GM19351 (cell line): ENCODE measurements at regions not wholly inside any gene's neighbourhood (a gene's known extent, or its start where the extent isn't known, plus 50 kb on each side); places are given as distances from the start of the nearest gene placed in this dataset.
"Not testable (repeated sequence)": the region's sequence is repeated elsewhere in the genome, so short reads cannot be mapped to it uniquely, and the experiment has no call there.

Experiments used
- ATAC-seq: cut with Tn5 transposase; IDR thresholded peaks from one replicate; pipeline ENCODE4 v1.9.1; 2021; ENCODE audit warnings: mild to moderate bottlenecking, moderate library complexity; ENCODE audit not compliant: unreplicated experiment

DNA sequence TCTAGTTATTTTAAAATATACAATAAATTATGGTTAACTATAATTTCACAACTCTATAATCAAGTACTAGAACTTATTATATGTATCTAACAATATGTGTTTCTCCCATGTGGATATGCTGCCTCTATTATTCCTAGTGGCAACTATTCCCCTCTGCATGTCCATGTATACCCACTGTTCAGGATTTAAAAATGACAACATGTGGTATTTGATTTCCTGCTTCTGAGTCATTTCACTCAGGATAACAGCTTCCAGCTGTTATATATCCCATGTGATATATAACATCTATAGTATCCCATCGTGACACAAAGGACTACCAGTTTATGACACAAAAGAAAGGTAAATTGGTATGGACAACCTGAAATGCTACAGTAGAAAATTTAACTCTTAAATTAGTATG is 167.4 kb upstream of the TACR3 start:
- no peak for ATAC-seq

- no peak for ATAC-seq
Observed at GRCh38 chr4:103885152-103885551, 165.4 kb upstream of the TACR3 start.

DNA sequence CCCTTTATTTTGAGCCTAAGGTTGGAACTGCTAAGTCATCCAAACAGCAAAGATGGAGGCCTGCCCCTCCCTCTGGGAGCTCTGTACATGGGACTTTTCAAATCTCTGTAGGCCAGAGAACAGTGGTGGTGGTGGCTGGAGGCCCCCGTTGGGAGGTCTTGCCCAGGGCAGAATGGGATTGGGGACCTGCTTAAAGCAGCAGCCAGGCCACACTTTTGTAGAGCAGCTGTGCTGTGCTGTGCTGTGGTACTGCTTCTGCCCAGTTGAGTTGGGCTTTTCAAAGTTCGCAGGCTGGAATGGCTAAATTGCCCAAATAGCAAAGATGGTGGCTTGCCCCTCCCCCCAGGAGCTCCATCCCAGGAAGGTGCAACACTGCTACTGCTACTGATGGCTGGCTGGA is 147.5 kb upstream of the TACR3 start:
- ATAC-seq = no peak

DNA sequence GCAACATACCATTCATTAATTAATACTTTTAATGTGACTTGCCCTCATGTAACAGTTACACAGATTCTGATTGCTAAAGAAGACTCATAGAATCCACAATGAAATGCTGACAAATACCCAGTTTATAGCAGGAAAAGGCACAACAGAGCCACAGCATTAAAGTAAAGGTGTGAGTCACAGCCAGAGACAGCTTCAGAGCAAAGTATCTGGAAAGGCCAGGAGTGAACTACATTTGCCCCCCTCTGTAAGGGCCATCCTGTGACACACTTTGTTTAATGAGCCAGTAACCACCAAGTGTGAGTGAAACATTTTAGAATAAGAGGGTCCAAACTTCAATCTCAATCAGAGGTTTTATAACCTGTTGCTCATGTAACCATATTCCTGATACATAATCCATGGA is 133.8 kb upstream of the TACR3 start:
- ATAC-seq = no peak

DNA sequence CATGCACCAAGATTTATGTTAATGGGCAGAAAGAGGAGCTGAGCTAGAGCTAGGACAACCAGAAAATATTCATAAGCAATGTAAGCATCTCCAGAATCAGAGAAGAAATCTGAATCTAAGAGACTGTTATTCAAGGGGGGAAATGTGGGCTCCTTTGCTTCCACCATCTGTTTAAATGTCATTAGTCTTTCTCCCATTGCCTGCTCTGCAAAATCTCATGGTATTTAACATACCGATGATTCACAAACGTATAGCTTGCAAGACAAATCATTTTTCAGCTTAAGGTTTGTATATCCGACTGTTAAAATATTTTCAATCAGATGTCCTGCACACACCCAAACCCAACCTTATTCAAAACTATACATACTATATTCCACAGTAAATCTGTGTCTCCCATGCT is 133.4 kb upstream of the TACR3 start:
- no peak for ATAC-seq

GRCh38 chr4:103845075-103845474 is 125.3 kb upstream of the TACR3 start:
- no peak for ATAC-seq

- ATAC-seq = no peak
Observed at GRCh38 chr4:103842637-103843239, 123.0 kb upstream of the TACR3 start.

DNA sequence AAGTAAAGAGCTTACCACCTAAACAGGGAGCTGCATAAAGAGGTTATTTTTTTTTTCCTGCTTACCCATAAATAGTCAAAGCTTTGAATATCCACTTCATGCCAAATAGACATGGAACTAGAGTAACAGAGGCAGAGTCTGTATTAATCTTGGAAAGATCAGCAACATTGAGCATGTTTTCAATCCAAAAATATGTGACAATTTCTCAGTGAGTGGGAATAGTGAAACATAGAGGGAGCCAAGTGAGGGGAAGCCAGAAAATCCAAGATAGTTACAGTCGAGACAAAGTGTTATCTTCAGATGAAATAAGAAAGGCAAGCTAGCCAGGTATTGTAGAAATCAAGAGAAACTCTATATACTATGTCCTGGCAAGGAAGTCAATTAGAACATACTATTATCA is 122.3 kb upstream of the TACR3 start:
- ATAC-seq = no peak

DNA sequence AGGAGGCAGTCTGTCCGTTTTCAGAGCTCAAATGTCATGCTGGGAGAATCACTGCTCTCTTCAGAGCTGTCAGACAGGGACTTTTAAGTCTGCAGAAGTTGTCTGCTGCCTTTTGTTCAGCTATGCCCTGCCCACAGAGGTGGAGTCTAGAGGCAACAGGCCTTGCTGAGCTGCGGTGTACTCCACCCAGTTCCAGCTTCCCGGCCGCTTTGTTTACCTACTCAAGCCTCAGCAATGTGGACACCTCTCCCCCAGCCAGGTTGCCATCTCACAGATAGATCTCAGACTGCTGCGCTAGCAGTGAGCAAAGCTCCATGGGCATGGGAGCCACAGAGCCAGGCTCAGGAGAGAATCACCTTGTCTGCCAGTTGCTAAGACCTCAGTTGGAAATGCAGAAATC is 90.5 kb upstream of the TACR3 start:
- not testable (repeated sequence) for ATAC-seq

DNA sequence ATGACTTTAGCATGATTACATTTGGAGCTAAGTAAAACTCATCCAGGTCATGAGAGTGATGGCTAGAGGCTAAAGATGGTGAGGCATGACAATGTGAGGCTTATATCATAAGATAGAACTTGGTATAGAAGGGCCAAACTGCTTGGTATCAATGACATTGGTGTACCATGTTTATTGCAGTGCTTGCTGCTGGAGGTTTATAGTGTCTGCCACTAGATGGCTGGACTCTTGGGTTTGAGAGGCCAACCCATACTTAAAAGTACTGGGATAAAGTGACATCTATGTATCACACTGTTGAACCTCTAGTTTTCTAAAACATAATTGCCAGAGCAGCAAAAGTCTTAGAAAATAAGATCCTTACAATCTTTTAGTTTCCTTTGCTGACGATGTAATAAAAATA is 83.0 kb upstream of the TACR3 start:
- ATAC-seq = peak; percentile 56

DNA sequence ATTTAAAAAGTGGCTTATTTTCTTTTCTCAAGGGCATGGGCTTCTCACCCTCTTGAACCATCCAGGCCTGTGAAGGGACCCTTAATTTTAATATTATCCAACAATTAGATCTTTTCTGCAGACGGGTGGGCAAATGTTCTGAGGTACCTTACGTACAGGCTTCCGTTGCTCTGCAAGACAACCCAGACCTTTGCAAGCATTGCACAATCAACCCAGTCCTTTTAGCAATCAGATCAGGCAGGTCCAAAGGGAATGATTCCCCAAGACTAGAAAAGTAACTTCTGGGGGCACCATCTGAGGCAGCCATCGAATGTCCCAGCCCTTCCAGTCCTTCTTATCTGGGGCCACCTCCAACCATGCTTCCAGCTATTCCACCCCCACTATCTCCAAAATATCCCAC is 67.3 kb upstream of the TACR3 start:
- no peak for ATAC-seq

- no peak for ATAC-seq
Observed at GRCh38 chr4:103786593-103786992, 66.8 kb upstream of the TACR3 start.

GRCh38 chr4:103786014-103786413 is 66.2 kb upstream of the TACR3 start:
- peak; percentile 83 for ATAC-seq

- ATAC-seq = no peak
Observed at GRCh38 chr4:103778221-103778620, 58.4 kb upstream of the TACR3 start.

DNA sequence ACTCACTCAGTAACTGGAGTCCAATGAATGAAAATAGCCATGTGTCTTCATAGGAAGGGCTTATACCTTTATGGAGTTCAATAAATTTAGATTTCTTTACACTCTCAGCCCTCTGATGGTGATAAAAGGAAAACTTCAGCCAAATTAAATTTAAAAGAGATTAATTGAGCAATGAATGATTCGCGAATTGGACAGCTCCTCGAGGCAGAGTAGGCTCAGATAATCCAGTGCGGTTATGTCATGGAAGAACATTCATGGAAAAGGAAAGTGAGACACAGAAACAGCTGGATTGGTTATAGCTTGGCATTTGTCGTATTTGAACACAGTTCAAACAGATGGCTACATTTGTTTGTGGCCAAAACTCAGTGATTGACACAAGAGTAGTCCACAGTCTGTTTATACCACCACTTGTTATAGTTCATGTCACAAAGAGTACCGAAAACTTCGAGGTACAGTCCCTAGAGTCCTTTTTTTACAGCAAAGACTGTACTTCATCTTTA is 54.6 kb upstream of the TACR3 start:
- no peak for ATAC-seq

GRCh38 chr4:103773691-103774231 is 54.0 kb upstream of the TACR3 start:
- no peak for ATAC-seq
